H7 (cell line): ENCODE measurements at regions not wholly inside any gene's neighbourhood (a gene's known extent, or its start where the extent isn't known, plus 50 kb on each side); places are given as distances from the start of the nearest gene placed in this dataset.

Source experiments
- DNase-seq: peaks from one replicate; pipeline ENCODE4 v3.0.0; 2012
- H3K27me3 ChIP-seq: 2 replicates; pipeline ENCODE4 v1.6.0; 2011; ENCODE audit warnings: mild to moderate bottlenecking, low read length; ENCODE audit not compliant: control insufficient read depth, insufficient read depth
- H3K36me3 ChIP-seq: replicated peaks from 2 replicates; pipeline ENCODE4 v1.5.1; 2011; ENCODE audit warnings: low read length; ENCODE audit not compliant: control insufficient read depth, insufficient read depth
- H3K4me3 ChIP-seq: 2 replicates; pipeline ENCODE4 v1.5.1; 2011; ENCODE audit warnings: low read depth, mild to moderate bottlenecking, control low read depth, low read length, moderate library complexity; ENCODE audit not compliant: insufficient read depth

DNA sequence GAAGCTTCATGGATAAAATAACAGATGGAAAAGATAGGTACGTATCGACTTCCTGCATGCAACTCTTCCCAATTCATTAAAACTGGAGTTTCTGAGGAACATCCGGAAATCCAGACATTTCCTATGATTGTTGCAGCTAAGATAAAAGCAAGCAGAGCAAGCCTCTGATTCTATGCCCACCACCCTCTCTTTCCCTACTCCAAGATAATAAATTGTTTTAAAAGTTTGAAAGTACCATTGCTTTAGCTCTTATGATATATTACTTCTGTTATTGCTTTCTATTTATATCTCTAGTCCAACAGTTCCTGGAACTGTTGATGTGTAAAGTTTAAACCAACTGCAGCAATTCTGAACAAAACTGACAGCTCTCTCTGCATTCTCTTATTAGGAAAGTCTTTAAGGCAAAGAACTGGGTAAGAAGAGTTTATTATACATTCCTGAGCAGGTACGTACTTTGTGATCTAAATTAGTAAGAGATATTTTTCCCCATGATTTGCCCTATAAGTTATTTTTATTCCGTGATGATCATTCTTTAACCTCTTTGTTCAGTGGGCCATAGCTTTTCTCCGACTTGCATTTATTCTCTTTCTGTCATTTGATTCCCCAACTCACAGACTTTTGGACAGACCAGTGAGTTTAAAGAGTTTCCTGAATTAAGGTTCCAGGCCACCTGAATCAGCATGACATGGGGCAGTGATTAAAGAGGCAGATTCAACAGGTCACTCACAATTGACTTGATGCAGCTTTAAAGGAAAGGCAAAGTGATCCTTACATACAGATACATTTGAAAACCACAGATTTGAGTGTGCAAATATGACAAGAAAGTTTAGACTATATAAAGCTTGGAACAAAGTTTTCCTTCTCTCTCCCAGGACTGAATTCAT, 94.2 kb upstream of the THRB start:
- no peak overlapping the region for H3K4me3 ChIP-seq
- DNase-seq: no peak
- no peaks in the 10 kb centered on the region for H3K27me3 ChIP-seq
- no peaks in the 10 kb centered on the region for H3K36me3 ChIP-seq

DNA sequence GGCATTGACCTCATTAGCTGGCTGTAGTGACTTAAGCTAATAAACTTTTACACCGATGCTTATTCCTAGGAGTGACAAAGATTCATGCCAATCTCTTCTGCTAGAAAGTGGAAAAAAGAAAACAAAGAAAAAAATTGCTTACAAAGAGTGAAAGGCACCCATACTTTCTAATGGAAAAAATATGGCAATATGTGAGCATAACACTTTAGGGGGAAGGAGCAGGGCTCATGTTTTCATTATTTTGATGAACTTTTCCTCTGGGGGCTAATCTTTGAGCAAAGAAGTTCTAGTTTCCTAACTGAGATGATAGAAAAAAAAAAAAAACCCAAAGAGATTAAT, 94.8 kb upstream of the THRB start:
- no peak overlapping the region for H3K4me3 ChIP-seq
- DNase-seq: no peak
- no peaks in the 10 kb centered on the region for H3K27me3 ChIP-seq

DNA sequence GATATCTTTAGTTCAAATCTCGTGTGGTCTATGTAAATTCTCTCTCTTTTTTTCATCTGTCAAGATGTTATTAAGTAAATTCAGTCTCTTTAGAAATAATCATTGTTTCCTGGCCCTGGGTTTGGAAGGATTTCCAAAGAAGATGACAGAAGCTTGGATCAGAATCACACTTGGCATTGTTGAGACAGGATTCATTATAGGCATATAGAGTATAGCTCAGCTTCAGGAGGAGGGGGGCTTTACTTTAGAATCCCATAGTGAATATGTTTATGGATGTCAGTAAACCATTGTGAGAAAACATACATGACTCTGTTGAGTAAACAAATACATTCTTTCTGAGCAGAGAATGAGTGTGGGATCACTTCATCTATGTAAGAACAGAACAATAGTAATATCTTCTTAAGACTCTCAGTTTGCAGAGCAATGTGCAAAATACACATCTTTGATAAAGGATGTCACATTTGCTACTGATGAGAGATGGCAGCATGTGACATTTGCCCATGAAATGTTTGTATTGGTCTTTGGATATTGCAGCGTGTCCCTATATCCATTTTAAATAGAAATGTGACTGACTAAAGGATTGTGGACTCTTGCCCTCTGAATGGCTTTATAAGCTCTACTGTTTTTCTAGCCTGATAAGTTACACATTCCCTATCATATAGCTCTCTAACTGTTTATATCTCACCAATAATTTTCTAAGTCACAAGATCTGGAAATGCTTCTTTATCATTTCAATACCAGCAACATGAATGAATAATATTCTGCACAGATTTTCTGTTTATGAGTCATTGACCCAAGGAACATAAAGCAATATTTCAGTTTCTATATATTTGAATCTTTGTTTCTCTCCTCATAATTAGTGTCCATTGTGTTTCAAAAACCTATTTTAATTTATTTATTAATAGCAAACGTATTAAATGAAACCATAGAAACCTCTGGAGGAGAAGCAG, 95.6 kb upstream of the THRB start:
- no peak for DNase-seq
- H3K27me3 ChIP-seq: no peaks in the 10 kb centered on the region
- H3K36me3 ChIP-seq: no peaks in the 10 kb centered on the region
- no peak overlapping the region for H3K4me3 ChIP-seq

More for the DNA sequence above, 94.8 kb upstream of the THRB start:
- no peaks in the 10 kb centered on the region for H3K36me3 ChIP-seq

DNA sequence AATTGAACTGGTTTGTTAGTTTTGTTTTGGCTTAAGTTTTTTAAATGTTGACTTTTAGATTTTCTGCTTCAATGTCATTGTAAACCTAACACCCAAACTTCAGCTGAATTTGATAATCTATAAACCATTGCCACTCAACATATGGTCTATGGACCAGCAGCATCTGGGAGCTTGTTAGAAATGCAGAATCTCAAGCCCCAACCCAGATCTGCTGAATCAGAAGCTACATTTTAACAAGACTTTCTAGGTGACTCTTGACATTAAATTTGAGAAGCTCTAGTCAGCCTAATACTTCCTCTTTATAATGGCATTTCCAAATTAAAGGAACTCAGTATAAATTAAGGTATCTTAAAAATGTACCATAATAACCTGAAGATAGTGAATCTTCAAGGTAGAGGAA, 96.5 kb upstream of the THRB start:
- Histone ChIP-seq H3K27me3 (no peaks in the 10 kb centered on the region), H3K36me3 (no peaks in the 10 kb centered on the region), H3K4me3 (no peak overlapping the region)
- no peak for DNase-seq

DNA sequence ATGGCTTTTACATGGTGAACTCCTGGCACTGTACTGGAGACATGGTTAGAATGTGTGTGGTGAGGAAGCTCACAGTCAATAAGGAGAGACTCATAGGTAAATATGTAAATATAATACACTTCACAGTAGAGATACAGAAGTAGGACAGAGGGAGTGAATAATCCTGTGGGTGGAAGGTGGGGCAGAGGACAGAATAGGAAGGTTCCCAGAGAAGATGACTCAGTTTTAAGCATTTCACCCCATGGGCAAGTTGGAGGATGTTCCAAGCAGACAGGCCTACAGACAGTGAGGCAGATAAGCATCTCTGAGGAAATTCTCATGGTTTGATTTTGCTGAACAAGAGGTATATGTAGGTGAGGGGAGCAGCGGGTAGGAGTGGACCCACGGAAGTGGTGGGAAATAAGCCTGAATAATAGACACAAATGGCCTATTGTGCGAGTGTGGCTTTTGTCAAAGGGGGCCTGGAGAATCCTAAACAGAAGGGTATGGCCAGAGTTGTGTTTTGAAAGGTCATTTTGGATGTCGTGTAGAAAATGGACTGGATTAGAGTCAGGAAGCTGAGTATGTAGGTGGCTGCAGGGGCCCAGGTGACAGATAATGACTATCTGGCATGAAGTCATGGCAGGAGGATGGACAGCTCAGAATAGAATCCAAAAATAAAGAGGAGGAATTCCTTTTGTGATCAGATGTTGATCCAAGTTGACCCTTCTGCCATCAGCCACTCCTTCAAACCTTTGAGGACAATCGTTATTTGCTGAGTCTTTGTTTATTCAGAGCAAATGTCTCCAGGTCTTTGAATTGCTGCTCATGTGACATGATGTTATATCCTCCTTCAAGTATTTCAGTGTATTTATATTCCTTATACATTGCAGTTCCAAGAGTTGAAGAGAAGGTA, 97.3 kb upstream of the THRB start:
- H3K36me3 ChIP-seq: no peaks in the 10 kb centered on the region
- H3K4me3 ChIP-seq: no peak overlapping the region
- DNase-seq: no peak
- H3K27me3 ChIP-seq: no peaks in the 10 kb centered on the region

DNA sequence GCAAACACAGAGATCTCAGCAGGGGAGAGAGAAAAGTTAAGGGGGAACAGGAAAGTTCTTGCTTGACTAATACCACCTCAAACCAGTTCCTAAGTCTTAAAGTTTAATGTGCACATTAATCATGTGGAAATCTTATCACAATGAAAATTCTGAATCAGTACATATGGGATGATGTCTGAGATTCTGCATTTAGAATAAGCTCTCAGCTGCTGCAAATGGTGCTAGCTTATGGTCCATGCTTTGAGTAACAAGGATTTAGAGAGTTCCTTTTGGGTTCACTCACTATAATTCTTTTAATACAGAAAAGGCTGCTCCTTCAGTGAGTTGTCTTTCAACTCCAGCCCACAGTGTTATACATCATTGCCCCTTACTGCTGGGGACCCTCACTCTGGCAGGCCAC, 99.5 kb upstream of the THRB start:
- no peak for DNase-seq
- Histone ChIP-seq H3K27me3 (no peaks in the 10 kb centered on the region), H3K36me3 (no peaks in the 10 kb centered on the region), H3K4me3 (no peak overlapping the region)

DNA sequence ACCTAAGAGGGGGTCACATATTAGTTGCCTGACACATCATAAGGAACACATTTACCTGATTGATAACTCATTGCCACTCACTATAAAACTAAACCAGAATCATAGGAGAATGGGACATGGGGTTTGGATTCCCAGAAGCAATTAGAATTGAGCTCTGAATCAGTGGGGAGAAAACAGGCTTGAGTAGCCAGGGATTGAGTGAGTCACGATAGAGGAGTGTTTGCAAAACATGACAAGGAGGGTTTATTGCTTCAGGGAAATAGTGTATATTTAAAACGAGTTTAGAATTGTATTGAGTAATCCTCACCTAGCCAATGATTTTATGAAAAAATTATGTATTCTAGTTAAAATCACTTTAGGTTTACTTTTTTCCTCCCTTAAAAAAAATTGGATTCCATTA, 101.1 kb upstream of the THRB start:
- no peaks in the 10 kb centered on the region for H3K36me3 ChIP-seq
- no peak for DNase-seq
- H3K27me3 ChIP-seq: no peaks in the 10 kb centered on the region
- no peak overlapping the region for H3K4me3 ChIP-seq

DNA sequence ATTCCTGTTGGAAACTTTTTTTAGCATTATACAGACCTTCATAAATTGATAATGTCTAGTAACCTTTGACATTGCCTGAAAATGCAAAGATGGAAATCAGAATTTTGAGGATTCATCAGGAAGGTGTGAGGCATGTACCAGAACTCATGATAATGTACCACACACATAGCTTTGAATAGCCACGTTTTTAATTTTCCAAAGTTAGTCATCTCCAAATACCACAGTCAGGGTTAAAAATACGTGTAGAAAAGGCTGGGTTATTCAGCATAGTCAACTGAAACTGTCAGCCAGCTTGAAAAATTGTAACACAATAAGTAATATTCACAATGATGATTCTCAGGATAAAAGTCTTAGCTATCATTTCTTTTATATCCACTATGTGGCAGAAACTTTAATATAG, 102.0 kb upstream of the THRB start:
- no peak for DNase-seq
- Histone ChIP-seq H3K36me3 (no peaks in the 10 kb centered on the region), H3K27me3 (no peaks in the 10 kb centered on the region), H3K4me3 (no peak overlapping the region)

DNA sequence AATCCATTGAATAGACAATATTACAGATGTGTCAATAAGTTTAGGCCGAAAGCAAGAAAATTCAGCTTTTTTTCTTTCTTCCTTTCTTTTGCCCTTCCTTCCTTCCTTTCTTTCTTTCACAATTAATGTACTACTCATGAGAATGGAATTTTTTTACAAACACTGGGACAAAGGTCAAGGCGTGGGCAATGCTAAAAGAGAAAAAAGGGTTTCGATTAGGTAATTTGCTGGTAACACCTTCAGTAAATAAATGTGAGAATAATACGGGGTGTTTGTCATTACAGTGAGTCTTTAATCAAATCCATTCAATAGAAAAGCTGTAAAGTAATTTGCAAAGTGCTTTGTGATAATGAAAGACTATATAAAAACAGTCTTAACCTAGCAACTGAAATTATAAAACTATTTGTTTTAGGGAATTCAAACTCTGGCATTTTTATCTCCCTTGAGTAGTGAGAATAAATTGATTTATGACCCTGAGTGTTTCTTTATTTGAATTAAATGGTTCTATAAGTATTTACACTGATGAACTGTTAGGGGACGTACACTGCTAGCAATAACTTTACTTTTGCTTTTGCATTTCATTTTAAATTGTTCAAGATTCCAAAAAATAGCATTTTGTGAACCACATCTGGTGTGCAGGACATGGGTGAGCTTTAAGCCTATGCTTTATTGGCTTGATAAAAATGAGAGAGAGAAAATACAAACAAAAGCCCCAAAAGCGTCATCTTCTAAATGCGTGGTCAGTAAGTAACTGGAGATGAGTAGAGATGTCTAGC, 104.2 kb upstream of the THRB start:
- Histone ChIP-seq H3K36me3 (no peaks in the 10 kb centered on the region), H3K27me3 (no peaks in the 10 kb centered on the region), H3K4me3 (no peak overlapping the region)
- DNase-seq: no peak

DNA sequence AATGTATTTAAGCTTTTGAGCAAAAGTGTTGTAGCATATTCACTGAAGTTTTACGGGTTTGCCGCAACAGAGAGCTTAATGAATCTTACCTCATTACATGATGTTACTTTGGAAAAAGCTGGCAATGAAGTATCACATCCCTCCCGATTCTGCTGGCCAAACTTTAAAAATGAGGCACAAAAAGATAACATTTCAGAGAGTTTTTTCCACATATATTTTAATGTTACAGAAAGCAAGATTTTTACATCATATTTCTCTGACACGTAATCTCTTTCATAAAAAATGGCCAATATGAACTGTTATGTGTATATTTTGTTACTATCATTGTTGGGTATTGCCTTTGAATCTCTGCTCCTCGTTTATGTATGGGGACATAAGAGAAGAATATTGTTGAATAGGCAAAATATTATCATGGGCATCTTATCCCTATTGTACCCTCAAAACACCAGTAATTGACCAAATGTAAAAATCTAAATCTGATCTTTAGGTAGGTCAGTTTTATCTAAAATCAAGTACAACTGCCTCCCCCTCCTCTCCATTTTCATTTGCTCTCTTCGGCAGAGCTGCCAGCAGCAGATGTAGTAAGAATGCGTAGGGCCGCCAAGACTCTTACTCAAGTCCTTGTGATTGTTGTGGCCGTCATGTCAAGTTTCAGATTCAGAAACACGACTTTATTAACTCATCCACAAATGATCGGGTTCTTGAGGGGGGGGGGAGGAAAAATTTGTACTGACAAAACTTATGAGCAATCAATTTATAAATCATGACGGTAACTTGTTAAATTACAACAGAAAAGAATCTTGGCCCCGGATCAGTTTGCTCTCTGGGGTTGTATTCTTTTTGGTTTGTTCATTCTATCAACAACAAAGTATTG, 106.7 kb upstream of the THRB start:
- no peak overlapping the region for H3K4me3 ChIP-seq
- H3K36me3 ChIP-seq: no peaks in the 10 kb centered on the region
- no peak for DNase-seq
- no peaks in the 10 kb centered on the region for H3K27me3 ChIP-seq

DNA sequence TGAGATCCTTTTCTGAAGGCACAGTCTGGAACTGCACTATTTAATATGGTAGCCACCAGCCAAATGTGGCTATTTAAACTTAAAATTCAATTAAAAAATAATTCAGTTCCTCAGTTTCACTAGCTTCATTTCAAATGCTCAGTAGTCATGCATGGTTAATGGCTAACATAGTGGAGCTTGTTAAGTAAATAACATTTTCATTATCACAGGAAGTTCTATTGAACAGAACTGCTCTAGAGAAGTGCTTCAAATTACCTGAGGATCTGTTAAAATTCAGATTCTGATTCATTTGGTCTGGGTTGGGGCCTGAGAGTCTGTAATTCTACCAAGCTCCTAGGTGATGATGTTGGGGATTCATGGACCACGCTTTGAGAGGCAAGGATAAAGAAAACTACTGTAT, 109.6 kb upstream of the THRB start:
- no peak for DNase-seq
- H3K4me3 ChIP-seq: no peak overlapping the region
- no peaks in the 10 kb centered on the region for H3K27me3 ChIP-seq
- no peaks in the 10 kb centered on the region for H3K36me3 ChIP-seq

DNA sequence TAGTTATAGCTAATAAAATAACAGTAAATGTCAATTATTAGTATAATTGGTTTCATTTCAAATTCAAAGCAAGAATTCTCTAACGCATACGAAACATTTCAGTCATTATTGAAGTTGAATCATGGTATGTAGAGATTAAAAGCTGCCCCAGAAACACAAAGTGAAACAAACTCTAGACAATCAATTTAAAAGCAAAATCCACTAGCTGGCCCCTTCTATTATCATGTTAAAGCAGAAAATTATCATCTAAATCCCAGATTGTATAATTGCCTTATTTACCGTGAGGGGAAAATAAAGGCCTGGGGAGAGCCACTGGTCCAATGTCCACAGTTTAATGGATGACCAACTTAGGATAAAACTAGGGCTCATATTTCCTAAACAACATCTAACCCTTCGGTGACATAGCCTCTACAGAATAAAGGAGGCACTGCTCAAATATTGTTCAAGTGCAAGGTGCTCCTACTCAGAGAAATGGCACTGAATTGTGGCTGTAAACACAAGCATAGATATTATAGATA, 110.9 kb upstream of the THRB start:
- no peak overlapping the region for H3K4me3 ChIP-seq
- H3K36me3 ChIP-seq: no peaks in the 10 kb centered on the region
- no peak for DNase-seq
- H3K27me3 ChIP-seq: no peaks in the 10 kb centered on the region

DNA sequence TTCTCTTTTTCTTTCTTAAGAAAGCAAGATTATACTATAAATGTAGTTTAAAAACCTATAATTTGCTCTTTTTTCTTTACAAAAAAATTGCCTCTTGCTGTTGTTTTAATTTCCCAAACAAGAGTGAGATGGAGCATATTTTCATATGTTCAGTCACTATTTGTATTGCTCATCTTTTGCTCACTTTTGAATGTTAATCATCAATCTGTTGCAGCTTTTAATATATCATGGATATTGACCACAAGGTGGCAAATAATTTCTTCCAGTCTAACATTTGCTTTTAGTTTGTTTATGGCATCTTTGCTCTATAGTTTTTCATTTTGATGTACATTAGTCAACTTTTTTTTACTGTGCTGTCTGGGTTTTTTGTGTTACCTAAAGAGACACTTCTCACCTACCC, 112.6 kb upstream of the THRB start:
- Histone ChIP-seq H3K36me3 (no peaks in the 10 kb centered on the region), H3K27me3 (no peaks in the 10 kb centered on the region), H3K4me3 (no peak overlapping the region)
- DNase-seq: no peak
